Neuronal stem cell (in vitro differentiated cells): ENCODE measurements at regions not wholly inside any gene's neighbourhood (a gene's known extent, or its start where the extent isn't known, plus 50 kb on each side); places are given as distances from the start of the nearest gene placed in this dataset.
A peak's percentile ranks its signal among the peaks of the same experiment; 100 is the strongest.

Experiments
- DNase-seq: peaks from one replicate; pipeline ENCODE4 v3.0.0-alpha.2; 2013; ENCODE audit warnings: low spot score
- H2AFZ ChIP-seq: one replicate; pipeline ENCODE4 v1.6.1; 2013; ENCODE audit warnings: mild to moderate bottlenecking, low read length, inconsistent platforms
- H2AK5ac ChIP-seq: 2 replicates; pipeline ENCODE4 v1.6.1; 2013; ENCODE audit warnings: low read depth, mild to moderate bottlenecking, inconsistent platforms, low read length, moderate library complexity, mixed read lengths
- H2BK120ac ChIP-seq: 2 replicates; pipeline ENCODE4 v1.6.1; 2013; ENCODE audit warnings: low read depth, mild to moderate bottlenecking, inconsistent platforms, low read length, moderate library complexity, mixed read lengths
- H2BK12ac ChIP-seq: one replicate; pipeline ENCODE4 v1.6.1; 2013; ENCODE audit warnings: low read length, inconsistent platforms
- H2BK15ac ChIP-seq: 2 replicates; pipeline ENCODE4 v1.6.1; 2013; ENCODE audit warnings: mild to moderate bottlenecking, low read length, inconsistent platforms, mixed read lengths
- H2BK5ac ChIP-seq: one replicate; pipeline ENCODE4 v1.6.1; 2013; ENCODE audit warnings: inconsistent platforms, mild to moderate bottlenecking, low read length, moderate library complexity
- H3K14ac ChIP-seq: one replicate; pipeline ENCODE4 v1.6.1; 2013; ENCODE audit warnings: low read length, inconsistent platforms
- H3K18ac ChIP-seq: 2 replicates; pipeline ENCODE4 v1.6.1; 2013; ENCODE audit warnings: low read length, inconsistent platforms
- H3K23ac ChIP-seq: 2 replicates; pipeline ENCODE4 v1.6.1; 2013; ENCODE audit warnings: low read depth, mild to moderate bottlenecking, mixed read lengths, low read length, inconsistent platforms; ENCODE audit not compliant: poor library complexity
- H3K27ac ChIP-seq: replicated peaks from 3 replicates; pipeline ENCODE4 v1.5.1; 2013; ENCODE audit warnings: low read length, inconsistent platforms
- H3K27me3 ChIP-seq, 3 experiments: 2 replicates each; pipeline ENCODE4 v1.6.1; 2013; ENCODE audit warnings: low read length in 3 of 3, mild to moderate bottlenecking in 2 of 3, inconsistent platforms in 1 of 3, low read depth in 1 of 3, mixed read lengths in 1 of 3, moderate library complexity in 1 of 3; ENCODE audit not compliant: control insufficient read depth in 3 of 3, insufficient read depth in 3 of 3
- H3K36me3 ChIP-seq, 2 donors: replicated peaks in 1 of 2; 2 replicates each; pipeline ENCODE4 v1.6.1; 2013; ENCODE audit warnings: low read length in 2 of 2; ENCODE audit not compliant: control insufficient read depth in 2 of 2, insufficient read depth in 2 of 2
- H3K4ac ChIP-seq: 2 replicates; pipeline ENCODE4 v1.6.1; 2013; ENCODE audit warnings: inconsistent platforms, mild to moderate bottlenecking, low read length, moderate library complexity
- H3K4me1 ChIP-seq, 2 donors: 1 replicate in 1 of 2; 2 replicates in 1 of 2; pipeline ENCODE4 v1.6.1; 2013; ENCODE audit warnings: low read length in 2 of 2, low read depth in 1 of 2; ENCODE audit not compliant: control insufficient read depth in 2 of 2, insufficient read depth in 1 of 2
- H3K4me2 ChIP-seq: one replicate; pipeline ENCODE4 v1.6.1; 2013; ENCODE audit warnings: mild to moderate bottlenecking, low read length, inconsistent platforms; ENCODE audit not compliant: insufficient read depth, poor library complexity, severe bottlenecking
- H3K4me3 ChIP-seq, 2 donors: 2 replicates each; pipeline ENCODE4 v1.5.1; 2013; ENCODE audit warnings: low read length in 2 of 2, mild to moderate bottlenecking in 2 of 2, inconsistent platforms in 1 of 2, moderate library complexity in 1 of 2
- H3K79me1 ChIP-seq: one replicate; pipeline ENCODE4 v1.6.1; 2013; ENCODE audit warnings: low read depth, mild to moderate bottlenecking, inconsistent platforms, low read length, moderate library complexity
- H3K9ac ChIP-seq: one replicate; pipeline ENCODE4 v1.6.1; 2013; ENCODE audit warnings: mild to moderate bottlenecking, low read depth, low read length, inconsistent platforms; ENCODE audit not compliant: poor library complexity
- H3K9me3 ChIP-seq, 2 donors: replicated peaks in 1 of 2; 2 replicates each; pipeline versions ENCODE3 to v1.6.1; 2013; ENCODE audit warnings: low read length in 2 of 2, mild to moderate bottlenecking in 2 of 2, inconsistent platforms in 1 of 2, low read depth in 1 of 2, mixed read lengths in 1 of 2, moderate library complexity in 1 of 2; ENCODE audit not compliant: control insufficient read depth in 2 of 2, insufficient read depth in 1 of 2
- H4K8ac ChIP-seq: one replicate; pipeline ENCODE4 v1.6.1; 2013; ENCODE audit warnings: low read depth, mild to moderate bottlenecking, inconsistent platforms, low read length, moderate library complexity
- H4K91ac ChIP-seq: one replicate; pipeline ENCODE4 v1.6.1; 2013; ENCODE audit warnings: low read length, low read depth, mild to moderate bottlenecking, inconsistent platforms; ENCODE audit not compliant: poor library complexity
- whole genome bisulfite sequencing, 2 donors: extraction: QIAGEN DNeasy Blood & Tissue Kit; methylation state at CpG; one replicate each; pipeline ENCODE4 v1.1.7; 2013; ENCODE audit warnings: missing lambda C conversion rate in 2 of 2, mixed read lengths in 1 of 2; ENCODE audit not compliant: insufficient read length in 2 of 2, insufficient replicate concordance in 1 of 2; ENCODE audit errors: extremely low coverage in 2 of 2; 5-methylcytosine and 5-hydroxymethylcytosine counted together

- Histone ChIP-seq H3K9ac (peak overlapping the region; percentile 47), H4K91ac (no peak overlapping the region), H2BK120ac (no peak overlapping the region), H3K4ac (no peak overlapping the region), H2BK12ac (no peak overlapping the region), H2AK5ac (peak overlapping the region; percentile 7), H3K4me3 (no peak overlapping the region), H2AFZ (no peak overlapping the region), H3K4me2 (no peak overlapping the region), H3K27me3 (peaks cover 0 to 10% (median 0%) of the 10 kb centered on the region in 3 experiments), H4K8ac (no peak overlapping the region), H3K18ac (peak overlapping the region; percentile 79), H2BK5ac (no peak overlapping the region), H3K79me1 (peaks cover 2% of the 10 kb centered on the region), H3K14ac (no peak overlapping the region), H3K9me3 (no peaks in the 10 kb centered on the region), H3K23ac (peak overlapping the region; percentile 51), H3K27ac (no peak overlapping the region), H2BK15ac (no peak overlapping the region), H3K4me1 (no peaks in the 10 kb centered on the region), H3K36me3 (no peaks in the 10 kb centered on the region)
- no peak for DNase-seq
- WGBS, 2 donors: no CpG with 5 or more reads among the region's 9 CpGs
Measured at GRCh38 chr9:135036861-135037465, 50.5 kb upstream of the OLFM1 start.

- Histone ChIP-seq H3K36me3 (no peaks in the 10 kb centered on the region), H3K27me3 (peaks cover 0 to 10% (median 0%) of the 10 kb centered on the region in 3 experiments), H3K4me1 (no peaks in the 10 kb centered on the region), H3K23ac (no peak overlapping the region), H2AFZ (no peak overlapping the region), H2BK15ac (no peak overlapping the region), H3K27ac (no peak overlapping the region), H2AK5ac (peak overlapping the region; percentile 57), H4K8ac (no peak overlapping the region), H4K91ac (peak overlapping the region; percentile 14), H3K4ac (no peak overlapping the region), H3K9me3 (no peaks in the 10 kb centered on the region), H2BK120ac (no peak overlapping the region), H3K4me2 (no peak overlapping the region), H2BK5ac (no peak overlapping the region), H3K18ac (no peak overlapping the region), H2BK12ac (no peak overlapping the region), H3K4me3 (no peak overlapping the region), H3K9ac (no peak overlapping the region), H3K14ac (no peak overlapping the region), H3K79me1 (peaks cover 2% of the 10 kb centered on the region)
- no CpG with 5 or more reads among the region's 20 CpGs for WGBS, 2 donors
- no peak for DNase-seq
Measured at GRCh38 chr9:135037521-135038250, 49.8 kb upstream of the OLFM1 start.
